Adipocyte (in vitro differentiated cells): ENCODE measurements at regions not wholly inside any gene's neighbourhood (a gene's known extent, or its start where the extent isn't known, plus 50 kb on each side); places are given as distances from the start of the nearest gene placed in this dataset.
A peak's percentile ranks its signal among the peaks of the same experiment; 100 is the strongest.

Source experiments
- DNase-seq: peaks from one replicate; pipeline ENCODE4 v3.0.0-alpha.2; 2015; ENCODE audit warnings: low read depth
- H3K27me3 ChIP-seq: replicated peaks from 2 replicates; pipeline ENCODE4 v1.7.0; 2013; ENCODE audit warnings: mild to moderate bottlenecking, low read length, moderate library complexity; ENCODE audit not compliant: control insufficient read depth, insufficient read depth
- H3K36me3 ChIP-seq: 2 replicates; pipeline ENCODE4 v1.7.0; 2013; ENCODE audit warnings: low read length, mild to moderate bottlenecking, moderate library complexity; ENCODE audit not compliant: control insufficient read depth, insufficient read depth, severe bottlenecking
- H3K4me1 ChIP-seq: 2 replicates; pipeline ENCODE4 v1.7.0; 2013; ENCODE audit warnings: mild to moderate bottlenecking, low read length, moderate library complexity; ENCODE audit not compliant: control insufficient read depth, insufficient read depth
- H3K4me3 ChIP-seq: 2 replicates; pipeline ENCODE4 v1.7.0; 2013; ENCODE audit warnings: mild to moderate bottlenecking, low read length, moderate library complexity
- H3K9ac ChIP-seq: 2 replicates; pipeline ENCODE4 v1.7.0; 2013; ENCODE audit warnings: mild to moderate bottlenecking, low read length, moderate library complexity
- H3K9me3 ChIP-seq: 2 replicates; pipeline ENCODE4 v1.7.0; 2013; ENCODE audit warnings: mild to moderate bottlenecking, low read length, moderate library complexity; ENCODE audit not compliant: control insufficient read depth

DNA sequence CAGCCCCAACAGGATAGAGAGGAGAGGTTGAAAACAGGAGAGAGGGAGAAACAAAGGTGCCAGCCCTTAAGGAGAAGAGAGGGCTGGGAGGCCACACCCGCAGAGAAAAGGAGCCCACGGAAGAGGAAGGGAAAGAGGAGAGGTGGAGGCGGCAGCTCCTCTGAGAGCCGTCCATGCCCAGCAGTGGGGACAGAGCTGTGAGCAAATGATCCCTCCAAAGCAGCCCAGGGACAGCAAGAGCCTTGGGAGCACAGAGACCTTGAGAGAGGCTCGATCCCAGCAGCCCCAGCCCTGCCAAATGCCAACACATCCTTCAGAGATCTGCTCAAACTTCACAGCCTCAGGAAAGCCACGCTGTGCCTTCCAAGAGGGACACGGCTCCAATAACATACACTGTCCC, 66.7 kb upstream of the CORO2B start:
- no peak for DNase-seq

GRCh38 chr15:68512598-68512997, 66.2 kb upstream of the CORO2B start:
- H3K36me3 ChIP-seq, result no peaks in the 10 kb centered on the region
- peaks cover under 1% of the 10 kb centered on the region for H3K27me3 ChIP-seq
- H3K4me1 ChIP-seq, result peaks cover 42% of the 10 kb centered on the region
- peak overlapping the region; percentile 39 for H3K4me3 ChIP-seq
- DNase-seq, result no peak
- H3K9ac ChIP-seq, result peak overlapping the region; percentile 75
- H3K9me3 ChIP-seq, result peaks cover 7% of the 10 kb centered on the region

More for the DNA sequence above, 66.7 kb upstream of the CORO2B start:
- Histone ChIP-seq H3K4me3 (peak overlapping the region; percentile 22), H3K4me1 (peaks cover 36% of the 10 kb centered on the region), H3K9ac (peak overlapping the region; percentile 75), H3K27me3 (peaks cover 3% of the 10 kb centered on the region), H3K9me3 (peaks cover 7% of the 10 kb centered on the region), H3K36me3 (no peaks in the 10 kb centered on the region)

DNA sequence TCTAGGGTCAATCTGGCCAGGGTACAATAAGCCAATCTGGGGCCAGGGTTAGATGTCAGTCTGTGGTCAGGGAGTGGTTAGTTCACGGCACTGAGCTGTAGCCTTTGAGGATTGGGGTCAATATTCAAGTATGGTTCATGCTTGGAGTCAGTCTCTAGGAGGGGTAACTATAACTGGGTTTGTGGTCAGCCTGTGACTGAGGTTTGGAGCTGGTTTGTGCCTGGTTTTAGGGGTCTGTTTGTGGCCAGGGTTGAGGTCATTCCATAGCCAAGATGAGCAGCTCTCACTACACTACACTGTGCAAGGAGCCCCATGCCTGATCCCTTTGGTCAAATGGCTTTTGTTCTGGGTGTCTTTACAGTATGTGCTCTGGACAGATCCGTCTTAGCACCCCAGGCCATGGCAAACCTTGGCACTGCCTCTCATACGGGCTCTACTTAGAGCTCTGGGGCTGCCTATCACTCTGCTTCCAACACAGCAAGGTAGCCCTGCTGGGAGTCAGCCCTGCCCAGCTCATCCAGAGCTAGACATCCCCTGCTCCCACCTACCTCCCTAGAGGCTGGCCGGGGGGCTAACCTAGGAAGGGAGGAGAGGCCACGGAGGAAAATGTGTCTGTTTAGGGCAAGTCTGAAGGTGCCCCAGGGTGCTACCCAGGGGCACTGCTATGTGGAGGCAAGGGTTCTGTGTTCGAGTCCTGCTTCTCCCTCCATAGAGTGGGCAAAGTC, 63.3 kb upstream of the CORO2B start:
- H3K36me3 ChIP-seq, result no peaks in the 10 kb centered on the region

DNA sequence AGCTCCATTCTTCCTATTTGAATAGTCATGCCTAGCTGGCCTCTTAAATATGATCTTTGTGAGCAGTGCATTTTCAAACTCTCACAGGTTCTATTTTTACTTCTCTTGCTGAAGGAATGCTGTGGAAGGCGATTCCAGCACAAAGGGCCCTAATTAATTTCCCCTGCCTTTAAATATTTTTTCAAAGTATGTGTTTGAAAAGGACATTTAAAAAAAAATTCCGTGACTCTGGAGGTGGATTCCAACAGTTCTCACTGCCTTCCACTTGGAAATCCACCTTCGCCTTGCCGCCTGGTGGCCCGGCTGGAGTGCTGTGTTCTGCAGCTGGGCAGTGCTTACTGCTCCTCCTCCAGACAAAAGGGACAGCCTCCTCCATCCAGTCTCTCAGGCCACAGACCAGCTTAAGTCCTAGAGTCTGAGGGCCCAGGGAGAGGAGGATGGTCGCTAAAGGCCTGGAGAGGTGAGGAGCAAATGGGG, 61.5 kb upstream of the CORO2B start:
- no peak overlapping the region for H3K4me3 ChIP-seq
- no peak for DNase-seq

More for the DNA sequence above, 63.3 kb upstream of the CORO2B start:
- H3K27me3 ChIP-seq, result no peaks in the 10 kb centered on the region
- H3K4me1 ChIP-seq, result peaks cover 47% of the 10 kb centered on the region
- no peak overlapping the region for H3K4me3 ChIP-seq
- H3K9ac ChIP-seq, result no peak overlapping the region
- DNase-seq, result no peak
- H3K9me3 ChIP-seq, result peaks cover 7% of the 10 kb centered on the region

GRCh38 chr15:68518046-68518445, 60.7 kb upstream of the CORO2B start:
- no peak overlapping the region for H3K4me3 ChIP-seq
- no peaks in the 10 kb centered on the region for H3K27me3 ChIP-seq
- peaks cover 25% of the 10 kb centered on the region for H3K4me1 ChIP-seq
- H3K9me3 ChIP-seq, result peaks cover 7% of the 10 kb centered on the region
- no peak for DNase-seq
- no peaks in the 10 kb centered on the region for H3K36me3 ChIP-seq
- H3K9ac ChIP-seq, result peak overlapping the region; percentile 53

More for the DNA sequence above, 61.5 kb upstream of the CORO2B start:
- peaks cover 30% of the 10 kb centered on the region for H3K4me1 ChIP-seq
- H3K9me3 ChIP-seq, result peaks cover 7% of the 10 kb centered on the region
- peak overlapping the region; percentile 53 for H3K9ac ChIP-seq
- no peaks in the 10 kb centered on the region for H3K27me3 ChIP-seq
- H3K36me3 ChIP-seq, result no peaks in the 10 kb centered on the region

- Histone ChIP-seq H3K9me3 (peaks cover under 1% of the 10 kb centered on the region), H3K36me3 (no peaks in the 10 kb centered on the region), H3K4me3 (no peak overlapping the region), H3K9ac (no peak overlapping the region), H3K4me1 (peaks cover 30% of the 10 kb centered on the region), H3K27me3 (no peaks in the 10 kb centered on the region)
- DNase-seq, result no peak
Measured at GRCh38 chr15:68518785-68519430, 59.9 kb upstream of the CORO2B start.

DNA sequence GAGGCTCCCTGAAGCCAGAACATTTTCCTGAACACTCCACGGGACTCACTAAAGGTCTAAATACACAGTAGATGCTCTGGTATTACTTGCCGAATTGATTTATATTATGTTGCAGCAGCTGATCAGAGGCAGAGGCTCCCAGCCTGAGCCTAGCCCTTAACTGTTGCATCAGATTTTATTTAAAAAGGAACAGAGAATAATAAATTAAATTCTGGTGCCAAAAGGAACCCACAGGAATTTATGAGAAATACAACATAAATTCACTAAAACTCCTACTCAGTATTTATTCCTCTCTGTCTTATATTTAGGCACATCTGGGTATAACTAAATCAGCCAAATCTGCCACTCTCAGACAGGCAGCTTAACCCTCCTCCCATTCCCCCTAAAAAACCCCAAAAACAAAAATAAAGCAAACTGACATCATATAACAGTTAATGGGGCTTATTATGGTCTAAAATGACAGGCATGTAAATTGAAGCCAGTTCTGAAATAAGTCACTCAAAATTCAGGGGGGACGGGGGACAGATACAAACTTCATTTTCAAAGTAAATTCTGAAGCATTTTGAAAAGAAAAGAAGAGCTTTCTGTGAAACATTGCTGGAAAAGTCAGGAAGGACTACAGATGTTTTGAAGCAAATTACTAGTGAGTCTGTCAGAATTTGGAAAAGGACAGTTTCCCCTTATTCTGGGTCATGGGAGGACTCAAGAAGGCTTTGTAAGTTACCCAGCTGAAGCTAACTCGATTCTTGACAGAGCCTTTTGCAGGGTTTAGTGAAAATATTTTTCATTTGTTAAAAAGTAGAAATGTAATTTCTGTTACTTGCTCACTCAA, 53.8 kb upstream of the CORO2B start:
- Histone ChIP-seq H3K9me3 (no peaks in the 10 kb centered on the region), H3K9ac (peak overlapping the region; percentile 77), H3K27me3 (no peaks in the 10 kb centered on the region), H3K36me3 (no peaks in the 10 kb centered on the region), H3K4me3 (peak overlapping the region; percentile 42), H3K4me1 (peaks cover 33% of the 10 kb centered on the region)
- DNase-seq, result peak; percentile 89

GRCh38 chr15:68525815-68526214, 53.0 kb upstream of the CORO2B start:
- Histone ChIP-seq H3K4me1 (peaks cover 33% of the 10 kb centered on the region), H3K4me3 (no peak overlapping the region), H3K36me3 (no peaks in the 10 kb centered on the region), H3K9ac (peak overlapping the region; percentile 77), H3K9me3 (peaks cover 4% of the 10 kb centered on the region), H3K27me3 (no peaks in the 10 kb centered on the region)
- no peak for DNase-seq

GRCh38 chr15:68526269-68526668, 52.5 kb upstream of the CORO2B start:
- Histone ChIP-seq H3K4me1 (peaks cover 33% of the 10 kb centered on the region), H3K9ac (no peak overlapping the region), H3K27me3 (no peaks in the 10 kb centered on the region), H3K9me3 (peaks cover 8% of the 10 kb centered on the region), H3K36me3 (no peaks in the 10 kb centered on the region), H3K4me3 (no peak overlapping the region)
- DNase-seq, result peak; percentile 50

DNA sequence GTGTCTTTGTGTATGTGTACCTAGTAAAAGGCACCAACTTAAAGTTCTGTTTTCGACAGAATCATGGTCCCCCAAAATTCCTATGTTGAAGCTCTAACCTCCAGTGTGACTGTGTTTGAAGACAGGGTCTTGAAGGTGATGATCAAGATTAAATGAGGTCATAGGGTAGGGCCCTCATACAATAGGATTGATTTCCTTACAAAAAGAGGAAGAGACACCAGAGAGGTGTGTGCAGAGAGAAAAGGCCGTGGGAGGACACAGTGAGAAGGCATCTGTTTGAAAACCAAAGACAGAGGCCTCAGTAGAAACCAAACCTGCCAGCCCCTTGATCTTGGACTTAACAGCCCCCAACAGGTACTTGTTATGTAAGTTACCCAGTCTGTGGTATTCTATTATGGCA, 52.0 kb upstream of the CORO2B start:
- DNase-seq, result no peak
- no peaks in the 10 kb centered on the region for H3K36me3 ChIP-seq
- peaks cover 8% of the 10 kb centered on the region for H3K9me3 ChIP-seq
- no peak overlapping the region for H3K9ac ChIP-seq
- no peak overlapping the region for H3K4me3 ChIP-seq
- no peaks in the 10 kb centered on the region for H3K27me3 ChIP-seq
- H3K4me1 ChIP-seq, result peaks cover 33% of the 10 kb centered on the region
